GM10266 (cell line): ENCODE measurements at regions not wholly inside any gene's neighbourhood (a gene's known extent, or its start where the extent isn't known, plus 50 kb on each side); places are given as distances from the start of the nearest gene placed in this dataset.
"Not testable (repeated sequence)": the region's sequence is repeated elsewhere in the genome, so short reads cannot be mapped to it uniquely, and the experiment has no call there.

Experiments used
- DNase-seq: peaks from one replicate; pipeline ENCODE4 v3.0.0; 2012; ENCODE audit errors: extremely low spot score
- TF ChIP-seq, protein P1 (sequence below): IDR thresholded peaks from 2 replicates; pipeline ENCODE4 v1.5.1; 2012; ENCODE audit warnings: mild to moderate bottlenecking, low read depth; ENCODE audit not compliant: control insufficient read depth, insufficient read depth; ENCODE audit errors: missing control alignments

DNA sequence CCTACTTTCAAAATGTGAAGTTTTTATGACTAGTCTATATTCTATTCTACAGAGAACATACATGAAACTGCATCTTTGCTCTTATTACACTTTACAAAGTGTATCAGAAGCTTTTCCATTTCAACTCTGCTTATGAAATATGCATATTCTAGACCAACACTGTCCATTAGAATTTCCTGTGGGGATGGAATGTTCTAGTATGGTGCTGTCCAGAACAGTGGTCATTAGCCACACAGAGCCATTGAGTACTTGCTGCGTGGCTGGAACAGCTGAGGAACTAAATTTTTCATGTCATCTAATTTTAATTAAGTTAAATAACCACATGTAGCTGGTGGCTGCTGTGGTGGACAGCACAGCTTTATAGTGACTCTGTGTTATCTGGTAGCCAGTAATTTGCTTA, 105.9 kb upstream of the PDE10A start:
- no peak for DNase-seq
- TF ChIP-seq, protein P1, sequence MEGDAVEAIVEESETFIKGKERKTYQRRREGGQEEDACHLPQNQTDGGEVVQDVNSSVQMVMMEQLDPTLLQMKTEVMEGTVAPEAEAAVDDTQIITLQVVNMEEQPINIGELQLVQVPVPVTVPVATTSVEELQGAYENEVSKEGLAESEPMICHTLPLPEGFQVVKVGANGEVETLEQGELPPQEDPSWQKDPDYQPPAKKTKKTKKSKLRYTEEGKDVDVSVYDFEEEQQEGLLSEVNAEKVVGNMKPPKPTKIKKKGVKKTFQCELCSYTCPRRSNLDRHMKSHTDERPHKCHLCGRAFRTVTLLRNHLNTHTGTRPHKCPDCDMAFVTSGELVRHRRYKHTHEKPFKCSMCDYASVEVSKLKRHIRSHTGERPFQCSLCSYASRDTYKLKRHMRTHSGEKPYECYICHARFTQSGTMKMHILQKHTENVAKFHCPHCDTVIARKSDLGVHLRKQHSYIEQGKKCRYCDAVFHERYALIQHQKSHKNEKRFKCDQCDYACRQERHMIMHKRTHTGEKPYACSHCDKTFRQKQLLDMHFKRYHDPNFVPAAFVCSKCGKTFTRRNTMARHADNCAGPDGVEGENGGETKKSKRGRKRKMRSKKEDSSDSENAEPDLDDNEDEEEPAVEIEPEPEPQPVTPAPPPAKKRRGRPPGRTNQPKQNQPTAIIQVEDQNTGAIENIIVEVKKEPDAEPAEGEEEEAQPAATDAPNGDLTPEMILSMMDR, result no peak

DNA sequence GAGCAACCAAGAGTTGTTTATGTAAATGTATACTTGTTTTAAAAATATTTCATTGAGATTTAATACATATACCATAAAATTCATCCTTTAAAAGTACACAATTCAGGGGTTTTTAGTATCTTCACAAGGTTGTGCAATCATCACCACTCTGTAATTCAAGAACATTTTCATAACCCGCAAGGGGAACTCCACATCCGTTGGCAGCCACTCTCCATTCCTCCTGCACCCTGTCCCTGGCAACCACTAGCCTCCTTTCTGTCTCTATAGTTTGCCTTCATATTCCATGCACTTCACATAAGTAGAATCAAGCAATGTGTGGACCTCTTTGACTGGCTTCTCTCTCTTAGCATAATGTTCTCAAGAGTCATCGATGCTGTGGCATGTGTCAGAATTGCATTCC, 104.2 kb upstream of the PDE10A start:
- DNase-seq, result no peak
- TF ChIP-seq, protein P1, result no peak

DNA sequence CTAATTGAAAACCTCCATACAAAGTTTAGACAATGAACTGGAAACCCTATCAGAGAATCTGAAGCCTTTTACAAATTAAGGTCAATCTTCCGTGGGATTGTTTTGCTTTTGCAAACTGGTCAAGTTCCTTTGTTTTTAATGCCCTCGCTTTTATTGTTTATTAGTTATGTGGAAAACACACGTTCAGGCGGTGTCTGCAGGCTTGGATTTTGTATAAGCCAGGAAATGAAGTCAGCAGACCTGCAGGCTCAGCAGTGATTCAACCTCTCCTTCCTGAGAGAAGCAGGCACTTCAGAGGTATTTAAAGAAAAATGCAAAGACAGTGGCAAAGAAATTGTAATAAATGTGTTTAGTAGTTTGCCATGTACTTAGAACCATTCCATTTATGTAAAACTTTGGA, 103.4 kb upstream of the PDE10A start:
- TF ChIP-seq, protein P1, result no peak
- DNase-seq, result no peak

DNA sequence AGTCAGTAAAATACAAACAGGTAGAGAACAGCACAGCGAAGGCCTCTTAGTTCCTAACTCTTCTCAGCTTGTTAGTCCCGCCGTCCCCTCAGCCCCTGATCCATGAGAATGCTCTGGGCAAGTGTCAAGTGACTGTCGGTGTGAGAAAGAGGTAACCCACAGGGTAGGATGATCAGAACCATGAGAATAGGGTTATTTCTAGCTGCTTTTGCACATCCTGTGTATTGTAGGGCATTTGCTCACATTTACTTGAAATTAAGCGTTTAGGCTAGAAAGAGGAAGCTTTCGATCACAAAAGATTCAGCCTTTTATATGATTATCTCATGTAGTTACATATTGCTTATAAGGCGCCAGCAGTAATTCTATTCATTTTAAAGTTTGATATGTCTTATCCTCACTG, 103.0 kb upstream of the PDE10A start:
- DNase-seq, result no peak
- TF ChIP-seq, protein P1, result no peak

DNA sequence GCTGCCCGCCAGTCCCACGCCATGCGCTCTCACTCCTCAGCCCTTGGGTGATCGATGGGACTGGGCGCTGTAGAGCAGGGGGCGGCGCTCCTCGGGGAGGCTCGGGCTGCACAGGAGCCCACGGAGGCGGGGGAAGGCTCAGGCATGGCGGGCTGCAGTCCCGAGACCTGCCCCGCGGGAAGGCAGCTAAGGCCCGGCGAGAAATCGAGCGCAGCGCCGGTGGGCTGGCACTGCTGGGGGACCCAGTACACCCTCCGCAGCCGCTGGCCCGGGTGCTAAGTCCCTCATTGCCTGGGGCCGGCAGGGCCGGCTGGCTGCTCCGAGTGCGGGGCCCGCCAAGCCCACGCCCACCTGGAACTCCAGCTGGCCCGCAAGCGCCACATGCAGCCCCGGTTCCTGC, 102.2 kb upstream of the PDE10A start:
- not testable (repeated sequence) for DNase-seq

DNA sequence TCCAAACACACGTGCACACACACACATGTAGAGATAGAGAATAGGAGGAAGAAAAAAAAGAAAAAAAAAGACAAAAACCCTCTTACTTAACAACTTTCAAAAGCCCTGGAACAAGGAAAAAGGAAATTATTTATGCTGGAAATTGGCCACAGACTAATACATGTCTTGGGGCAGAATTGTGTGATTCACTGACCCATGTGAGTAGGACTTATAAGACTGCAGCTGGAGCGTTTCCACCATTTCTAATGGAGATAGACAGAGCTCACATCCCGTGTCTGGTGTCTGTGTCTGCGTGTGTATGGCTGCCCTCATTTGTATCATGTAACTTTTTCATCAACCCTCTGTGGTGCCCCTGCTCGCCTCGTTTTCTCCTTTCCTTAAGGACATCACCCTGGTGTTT, 99.8 kb upstream of the PDE10A start:
- TF ChIP-seq, protein P1, result no peak
- no peak for DNase-seq

DNA sequence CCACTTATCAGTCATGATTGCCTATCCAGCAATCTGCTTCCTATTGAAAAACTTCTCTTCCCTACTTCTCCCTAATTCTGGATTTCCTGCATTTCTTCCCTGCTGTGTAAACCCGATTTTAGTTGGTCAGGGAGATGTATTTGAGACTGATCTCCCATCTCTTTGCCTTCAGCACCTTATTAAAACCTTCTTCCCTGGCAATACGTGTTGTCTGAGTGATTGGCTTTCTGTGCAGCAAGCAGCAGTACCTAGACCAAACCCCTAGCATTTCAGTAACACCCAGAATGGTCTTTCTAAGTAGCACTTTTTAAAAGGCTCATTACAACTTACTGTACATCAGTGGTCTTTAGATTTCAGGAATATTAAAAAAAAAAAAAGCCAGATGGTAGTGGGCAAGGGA, 99.1 kb upstream of the PDE10A start:
- TF ChIP-seq, protein P1, result no peak

DNA sequence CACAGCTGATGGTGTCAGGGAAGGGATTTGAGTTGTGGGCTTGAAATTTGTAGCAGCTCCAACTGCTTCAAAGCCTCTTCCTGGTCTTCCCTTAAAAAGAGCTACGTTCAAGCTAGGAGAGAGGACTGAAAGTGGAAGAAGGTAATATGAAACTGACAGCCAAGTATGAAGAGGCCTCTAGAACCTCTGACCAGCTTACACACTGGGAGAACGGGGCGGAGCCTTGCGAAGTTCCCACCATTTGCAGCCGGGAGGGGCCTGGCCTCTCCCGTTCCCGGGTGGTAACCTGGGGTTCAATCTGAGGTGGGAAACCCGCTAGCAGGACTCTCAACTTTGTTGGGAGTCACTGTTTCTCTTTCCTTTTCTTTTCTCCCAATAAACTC, 97.8 kb upstream of the PDE10A start:
- TF ChIP-seq, protein P1, result no peak
- no peak for DNase-seq

More for the DNA sequence above, 99.1 kb upstream of the PDE10A start:
- DNase-seq, result no peak
